SK-N-SH (cell line): ENCODE measurements at regions not wholly inside any gene's neighbourhood (a gene's known extent, or its start where the extent isn't known, plus 50 kb on each side); places are given as distances from the start of the nearest gene placed in this dataset.

Experiments
- EP300 ChIP-seq, 2 experiments: IDR thresholded peaks; 2 replicates each; pipeline versions ENCODE4 v1.4.0 to v1.6.1; 2012; ENCODE audit warnings: borderline replicate concordance in 1 of 2, low read depth in 1 of 2, low read length in 1 of 2
- FOXM1 ChIP-seq: IDR thresholded peaks from 2 replicates; pipeline ENCODE4 v1.4.0; 2012; ENCODE audit warnings: low read depth, mild to moderate bottlenecking
- MXI1 ChIP-seq: IDR thresholded peaks from 2 replicates; pipeline ENCODE4 v1.6.1; 2012; ENCODE audit warnings: mild to moderate bottlenecking, low read depth, low read length, improper control_type of control experiment
- POLR2AphosphoS5 ChIP-seq: IDR thresholded peaks from 2 replicates; pipeline ENCODE4 v1.6.1; 2012; ENCODE audit warnings: low read depth, low read length
- RCOR1 ChIP-seq: fragments of 150-350 bp; IDR thresholded peaks from 2 replicates; pipeline ENCODE4 v1.6.1; 2017; ENCODE audit warnings: antibody characterized with exemption, low read length
- SMC3 ChIP-seq: IDR thresholded peaks from 2 replicates; pipeline ENCODE4 v1.6.1; 2012; ENCODE audit warnings: low read depth, low read length, improper control_type of control experiment
- YY1 ChIP-seq: IDR thresholded peaks from 2 replicates; pipeline ENCODE4 v1.4.0; 2012; ENCODE audit warnings: low read depth, mild to moderate bottlenecking
- TF ChIP-seq, protein P1 (sequence below): fragments of 150-350 bp; IDR thresholded peaks from 2 replicates; pipeline ENCODE4 v1.6.1; 2016; ENCODE audit warnings: mild to moderate bottlenecking, low read depth, low read length
- TF ChIP-seq, protein P2 (sequence below): fragments of 200-600 bp; sonication (generic); IDR thresholded peaks from 2 replicates; pipeline ENCODE4 v1.6.1; 2017; ENCODE audit warnings: antibody characterized with exemption, mild to moderate bottlenecking, moderate library complexity
- TF ChIP-seq, protein P3 (sequence below): fragments of 150-350 bp; IDR thresholded peaks from 2 replicates; pipeline ENCODE4 v1.6.1; 2017; ENCODE audit warnings: antibody characterized with exemption, low read length, low read depth, borderline replicate concordance

DNA sequence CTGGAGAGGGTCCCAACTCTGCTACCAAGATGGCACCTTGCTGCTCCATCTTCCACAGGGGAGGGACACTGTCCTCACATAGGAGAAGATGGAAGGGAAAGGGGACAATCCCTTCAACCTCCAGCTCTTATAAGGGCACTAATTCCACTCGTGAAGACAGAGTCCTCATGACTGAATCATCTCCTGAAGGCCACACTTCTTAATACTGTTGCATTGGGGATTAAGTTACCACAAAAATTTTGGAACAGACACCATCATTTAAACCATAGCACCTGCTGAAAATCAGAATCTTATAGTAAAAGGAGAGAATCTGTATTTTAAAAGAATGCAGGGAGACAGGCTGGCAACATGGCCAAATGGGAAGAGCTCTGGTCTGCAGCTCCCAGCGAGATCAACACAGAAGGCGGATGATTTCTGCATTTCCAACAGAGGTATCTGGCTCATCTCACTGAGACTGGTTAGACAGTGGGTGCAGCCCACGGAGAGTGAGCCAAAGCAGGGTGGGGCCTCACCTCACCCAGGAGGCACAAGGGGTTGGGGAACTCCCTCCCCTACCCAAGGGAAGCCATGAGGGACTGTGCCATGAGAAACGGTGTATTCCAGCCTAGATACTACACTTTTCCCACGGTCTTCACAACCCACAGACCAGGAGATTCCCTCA is 69.4 kb upstream of the LIPC start:
- TF ChIP-seq, protein P1, sequence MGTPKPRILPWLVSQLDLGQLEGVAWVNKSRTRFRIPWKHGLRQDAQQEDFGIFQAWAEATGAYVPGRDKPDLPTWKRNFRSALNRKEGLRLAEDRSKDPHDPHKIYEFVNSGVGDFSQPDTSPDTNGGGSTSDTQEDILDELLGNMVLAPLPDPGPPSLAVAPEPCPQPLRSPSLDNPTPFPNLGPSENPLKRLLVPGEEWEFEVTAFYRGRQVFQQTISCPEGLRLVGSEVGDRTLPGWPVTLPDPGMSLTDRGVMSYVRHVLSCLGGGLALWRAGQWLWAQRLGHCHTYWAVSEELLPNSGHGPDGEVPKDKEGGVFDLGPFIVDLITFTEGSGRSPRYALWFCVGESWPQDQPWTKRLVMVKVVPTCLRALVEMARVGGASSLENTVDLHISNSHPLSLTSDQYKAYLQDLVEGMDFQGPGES = no peak
- no peak for TF ChIP-seq POLR2AphosphoS5
- TF ChIP-seq, protein P2, sequence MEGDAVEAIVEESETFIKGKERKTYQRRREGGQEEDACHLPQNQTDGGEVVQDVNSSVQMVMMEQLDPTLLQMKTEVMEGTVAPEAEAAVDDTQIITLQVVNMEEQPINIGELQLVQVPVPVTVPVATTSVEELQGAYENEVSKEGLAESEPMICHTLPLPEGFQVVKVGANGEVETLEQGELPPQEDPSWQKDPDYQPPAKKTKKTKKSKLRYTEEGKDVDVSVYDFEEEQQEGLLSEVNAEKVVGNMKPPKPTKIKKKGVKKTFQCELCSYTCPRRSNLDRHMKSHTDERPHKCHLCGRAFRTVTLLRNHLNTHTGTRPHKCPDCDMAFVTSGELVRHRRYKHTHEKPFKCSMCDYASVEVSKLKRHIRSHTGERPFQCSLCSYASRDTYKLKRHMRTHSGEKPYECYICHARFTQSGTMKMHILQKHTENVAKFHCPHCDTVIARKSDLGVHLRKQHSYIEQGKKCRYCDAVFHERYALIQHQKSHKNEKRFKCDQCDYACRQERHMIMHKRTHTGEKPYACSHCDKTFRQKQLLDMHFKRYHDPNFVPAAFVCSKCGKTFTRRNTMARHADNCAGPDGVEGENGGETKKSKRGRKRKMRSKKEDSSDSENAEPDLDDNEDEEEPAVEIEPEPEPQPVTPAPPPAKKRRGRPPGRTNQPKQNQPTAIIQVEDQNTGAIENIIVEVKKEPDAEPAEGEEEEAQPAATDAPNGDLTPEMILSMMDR = no peak
- no peak for TF ChIP-seq FOXM1
- no peak for TF ChIP-seq EP300 (IDR thresholded peaks at IDR 0.05; ENCODE audit: borderline replicate concordance in 1 of 2, low read depth in 1 of 2, low read length in 1 of 2)
- TF ChIP-seq SMC3 = no peak
- TF ChIP-seq, protein P3, sequence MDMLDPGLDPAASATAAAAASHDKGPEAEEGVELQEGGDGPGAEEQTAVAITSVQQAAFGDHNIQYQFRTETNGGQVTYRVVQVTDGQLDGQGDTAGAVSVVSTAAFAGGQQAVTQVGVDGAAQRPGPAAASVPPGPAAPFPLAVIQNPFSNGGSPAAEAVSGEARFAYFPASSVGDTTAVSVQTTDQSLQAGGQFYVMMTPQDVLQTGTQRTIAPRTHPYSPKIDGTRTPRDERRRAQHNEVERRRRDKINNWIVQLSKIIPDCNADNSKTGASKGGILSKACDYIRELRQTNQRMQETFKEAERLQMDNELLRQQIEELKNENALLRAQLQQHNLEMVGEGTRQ = no peak
- no peak for TF ChIP-seq RCOR1
- TF ChIP-seq YY1 = no peak
- no peak for TF ChIP-seq MXI1
